NOMO-1 (cell line): ENCODE measurements at regions not wholly inside any gene's neighbourhood (a gene's known extent, or its start where the extent isn't known, plus 50 kb on each side); places are given as distances from the start of the nearest gene placed in this dataset.

Experiments used
- DNase-seq, 2 experiments: peaks; one replicate each; lab custom pipeline; 2025; ENCODE audit not compliant: unreplicated experiment in 2 of 2; lab: John Stamatoyannopoulos, UW

DNA sequence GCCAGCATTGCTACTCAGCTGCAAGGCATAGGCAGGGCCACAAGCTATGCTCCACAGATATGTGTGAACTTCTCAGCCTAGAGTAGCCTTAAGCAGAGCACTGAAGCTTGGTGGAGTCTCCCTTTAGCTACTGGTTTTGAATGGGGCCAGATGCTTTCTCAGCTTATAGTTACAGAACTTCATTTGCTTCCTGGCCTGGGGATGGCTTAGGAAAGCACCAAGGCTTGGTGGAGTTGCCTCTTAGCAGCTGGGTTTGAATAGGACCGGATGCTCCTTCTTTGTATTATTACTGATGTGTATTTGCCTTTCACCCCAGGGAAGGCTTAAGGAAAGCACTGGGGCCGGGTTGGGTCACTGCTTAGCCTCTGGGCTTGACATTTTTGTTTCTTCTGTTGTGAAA is 497.8 kb upstream of the SEMA6A start:
- no peak for DNase-seq

DNA sequence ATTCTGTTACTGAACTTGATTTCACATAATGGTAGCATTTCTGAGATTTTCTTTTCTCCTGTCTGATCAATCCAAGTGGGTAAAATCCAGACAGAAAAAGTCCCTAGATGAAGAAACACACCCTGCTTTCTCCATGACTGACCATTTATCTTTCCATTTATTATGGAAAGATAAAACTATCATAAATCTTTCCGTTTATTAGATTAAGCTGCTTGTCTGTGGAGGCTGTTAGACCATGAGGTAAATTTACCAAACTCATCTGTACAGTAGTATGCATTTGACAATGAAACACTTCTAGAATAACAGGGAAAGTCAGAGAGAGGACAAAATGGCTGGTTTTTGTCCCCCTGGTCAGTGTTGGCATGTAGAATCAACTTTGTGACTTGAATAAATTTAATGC is 491.2 kb upstream of the SEMA6A start:
- DNase-seq = no peak

DNA sequence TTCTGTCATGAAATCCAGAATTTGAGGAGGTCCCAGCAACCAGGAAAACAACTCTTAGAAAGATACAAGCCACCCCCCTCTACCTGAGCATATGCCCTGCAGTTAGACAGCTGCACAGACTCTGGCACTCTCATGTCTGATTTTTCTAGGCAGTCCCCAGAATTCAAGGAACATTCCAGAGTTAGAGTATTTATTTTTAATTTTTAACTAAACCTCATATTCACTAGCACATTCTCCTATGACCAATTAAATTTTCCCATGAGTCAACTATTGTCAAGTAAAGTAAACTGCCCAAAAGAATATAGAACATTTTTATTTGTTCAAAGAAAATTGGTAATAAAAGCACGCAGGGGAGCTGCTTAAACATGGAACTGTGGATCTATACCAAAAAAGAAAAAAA is 490.5 kb upstream of the SEMA6A start:
- DNase-seq = no peak

DNA sequence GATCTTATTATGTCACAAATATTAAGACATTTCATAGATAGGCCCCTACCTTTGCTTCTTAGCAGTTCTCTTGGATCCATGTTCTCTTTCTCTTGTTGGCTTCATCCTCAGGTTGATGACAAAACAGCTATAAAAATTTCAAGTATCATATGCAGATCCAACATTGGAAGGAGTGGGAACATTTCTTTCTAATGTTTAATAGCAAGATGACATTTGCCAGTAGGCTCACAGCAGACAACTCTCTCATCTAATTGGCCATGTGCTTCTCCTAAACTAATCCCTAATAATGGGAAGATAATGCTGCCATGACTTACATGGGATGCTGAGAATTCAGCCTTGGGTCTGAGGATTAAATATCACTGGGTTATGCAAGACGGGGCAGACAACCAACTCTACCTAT is 485.5 kb upstream of the SEMA6A start:
- no peak for DNase-seq

DNA sequence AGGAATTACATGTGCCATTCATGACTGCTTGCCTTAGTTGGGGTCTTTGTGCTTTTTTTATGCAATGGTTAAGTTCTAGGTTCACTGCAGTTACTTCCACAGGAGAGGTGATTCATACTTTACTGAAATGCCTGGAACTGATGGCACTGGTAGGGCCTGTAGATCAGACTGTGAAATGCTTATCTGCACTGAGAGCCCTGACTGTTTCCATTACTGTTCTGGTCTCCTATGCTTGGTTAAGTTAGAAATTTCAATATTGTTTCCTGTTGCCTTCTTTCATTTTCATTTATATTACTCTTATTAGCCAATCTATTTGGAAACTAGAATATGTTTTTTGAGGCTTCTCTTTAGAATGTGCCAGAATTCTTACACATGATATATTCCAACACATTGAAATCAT is 484.1 kb upstream of the SEMA6A start:
- no peak for DNase-seq

DNA sequence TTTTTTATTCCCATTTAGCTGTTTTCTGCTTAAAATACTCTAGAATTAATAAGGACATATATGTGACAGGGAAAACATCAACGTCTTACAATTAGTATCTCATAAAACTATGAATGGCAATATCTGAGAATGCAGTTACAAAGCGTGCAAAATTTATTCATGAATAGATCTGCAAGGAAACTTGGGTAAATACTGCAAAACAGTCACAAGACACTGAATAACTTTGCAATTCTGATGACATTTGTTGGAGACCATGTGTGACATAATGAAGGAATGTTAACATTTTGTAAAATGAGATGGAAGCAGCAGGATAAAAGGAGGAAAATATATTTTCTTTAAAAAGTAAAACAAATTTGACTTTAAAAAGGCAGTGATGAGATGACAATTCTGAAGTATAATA is 480.9 kb upstream of the SEMA6A start:
- DNase-seq = no peak

DNA sequence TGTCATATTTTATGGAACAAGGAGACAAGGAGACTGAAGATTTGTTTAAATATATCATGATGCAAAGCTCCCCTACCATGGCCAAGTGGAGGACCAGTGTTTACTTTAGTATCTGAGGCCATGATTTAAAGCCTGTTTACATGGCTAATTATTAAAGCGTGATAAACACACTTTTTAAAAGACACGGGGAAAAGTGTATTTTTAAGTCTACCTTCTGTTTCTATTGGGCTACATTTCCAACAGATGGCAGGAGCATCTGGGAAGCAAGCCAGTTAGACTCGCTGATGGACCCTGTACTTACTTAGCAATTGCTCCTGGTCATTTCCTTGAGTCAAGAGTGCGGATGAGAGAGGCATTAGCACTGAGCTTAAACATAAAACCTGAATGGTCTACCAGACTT is 480.3 kb upstream of the SEMA6A start:
- DNase-seq = no peak

DNA sequence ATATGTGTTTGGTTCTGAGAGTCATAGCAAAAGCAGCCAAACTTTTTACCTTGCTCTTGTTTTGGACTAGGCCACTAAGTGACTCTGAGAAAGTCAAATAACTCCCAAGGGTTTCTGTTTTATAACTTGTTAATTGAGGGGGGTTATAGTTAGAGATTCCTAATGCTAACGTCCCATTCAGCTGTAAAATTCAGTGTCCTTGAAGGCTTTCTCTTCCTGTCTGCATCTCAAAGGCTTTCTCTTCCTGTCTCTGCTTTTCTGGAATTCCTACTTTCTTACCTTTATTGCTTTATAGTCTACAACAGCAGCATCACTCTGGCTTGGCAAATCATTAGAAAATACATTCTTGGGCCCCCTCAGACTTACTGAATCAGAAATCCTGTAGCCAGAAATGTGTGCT is 479.5 kb upstream of the SEMA6A start:
- no peak for DNase-seq

DNA sequence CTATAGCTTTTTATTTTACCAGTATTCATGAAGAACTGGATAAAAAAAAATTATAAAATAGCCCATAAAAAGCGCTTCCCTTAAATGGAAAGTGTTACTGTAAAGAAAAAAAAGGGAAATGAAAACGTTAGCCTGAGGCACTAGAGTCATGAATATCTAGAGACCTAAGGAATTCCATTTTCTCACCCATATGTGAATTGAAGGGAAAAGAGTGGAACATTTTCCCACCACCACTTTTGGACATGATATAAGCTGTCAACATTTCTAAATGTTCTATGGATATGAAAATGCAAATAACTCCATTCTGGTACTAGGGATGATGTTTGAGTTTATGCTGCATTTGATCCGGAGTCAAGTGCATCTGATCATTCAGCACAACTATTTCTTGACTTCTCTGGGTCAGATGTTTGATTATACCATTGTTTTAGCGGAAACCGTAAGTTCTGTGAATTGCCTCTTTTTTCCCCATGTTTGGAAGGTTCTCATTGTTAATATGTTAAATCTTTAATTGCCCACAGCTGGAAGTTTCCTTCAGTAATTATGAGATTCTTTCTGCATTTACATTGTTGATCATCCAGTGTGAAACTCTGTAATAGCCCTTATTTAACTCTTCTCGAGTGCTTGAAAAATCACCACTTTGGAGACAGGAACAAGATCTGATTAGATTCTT is 467.4 kb upstream of the SEMA6A start:
- no peak for DNase-seq

DNA sequence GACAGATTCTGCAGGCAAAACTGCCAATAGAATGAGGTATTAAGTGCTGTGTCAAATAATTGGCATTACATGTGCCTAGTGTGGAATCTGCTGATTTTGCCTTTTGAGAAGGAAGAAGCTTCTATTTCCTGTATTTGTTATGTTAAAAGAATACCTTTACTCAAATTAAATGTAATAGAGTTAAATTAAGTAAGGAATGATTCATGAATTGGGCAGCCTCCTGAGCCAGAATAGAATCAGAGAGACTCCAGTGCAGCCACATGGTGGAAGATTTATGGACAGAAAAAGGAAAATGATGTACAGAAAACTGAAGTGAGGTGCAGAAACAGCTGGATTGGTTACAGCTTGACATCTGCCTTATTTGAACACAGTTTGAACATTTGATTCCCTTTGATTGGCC is 464.4 kb upstream of the SEMA6A start:
- DNase-seq = no peak

DNA sequence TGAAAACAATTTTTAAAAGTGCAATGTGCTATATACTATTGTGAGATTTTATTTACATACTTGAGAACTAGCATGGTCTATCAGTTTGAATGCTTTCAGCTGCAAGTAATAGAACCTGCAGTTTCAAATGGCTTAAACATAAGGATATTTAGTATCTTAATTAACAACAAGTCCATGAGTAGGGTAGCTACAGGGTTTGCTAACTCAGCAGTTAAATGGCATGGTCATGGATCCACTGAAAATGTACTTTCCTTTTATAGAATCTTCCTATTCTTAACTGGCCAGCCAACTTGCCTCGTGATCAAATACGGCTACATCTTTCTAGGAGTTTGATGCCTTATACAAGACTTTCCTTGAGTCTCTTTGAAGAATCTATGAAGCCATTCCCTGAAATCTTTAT is 452.8 kb upstream of the SEMA6A start:
- no peak for DNase-seq

DNA sequence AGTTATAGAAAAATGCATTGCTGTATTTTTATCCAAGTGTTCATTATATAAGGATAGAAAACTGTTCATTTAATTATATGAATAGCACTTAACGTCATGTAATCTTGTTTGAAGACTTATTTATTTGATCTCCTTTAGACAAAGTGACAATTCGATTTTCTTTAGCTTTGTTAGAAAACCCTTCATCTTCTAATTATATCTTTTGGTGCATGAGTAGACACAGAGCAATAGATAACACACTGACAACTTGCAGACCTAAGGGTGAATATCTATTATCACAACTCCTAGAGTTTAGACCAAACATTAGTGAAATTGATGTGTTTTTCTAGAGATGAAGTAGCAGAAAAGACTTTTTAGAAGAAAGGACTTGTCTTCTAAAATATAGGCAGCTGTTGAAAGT is 446.4 kb upstream of the SEMA6A start:
- DNase-seq = no peak

DNA sequence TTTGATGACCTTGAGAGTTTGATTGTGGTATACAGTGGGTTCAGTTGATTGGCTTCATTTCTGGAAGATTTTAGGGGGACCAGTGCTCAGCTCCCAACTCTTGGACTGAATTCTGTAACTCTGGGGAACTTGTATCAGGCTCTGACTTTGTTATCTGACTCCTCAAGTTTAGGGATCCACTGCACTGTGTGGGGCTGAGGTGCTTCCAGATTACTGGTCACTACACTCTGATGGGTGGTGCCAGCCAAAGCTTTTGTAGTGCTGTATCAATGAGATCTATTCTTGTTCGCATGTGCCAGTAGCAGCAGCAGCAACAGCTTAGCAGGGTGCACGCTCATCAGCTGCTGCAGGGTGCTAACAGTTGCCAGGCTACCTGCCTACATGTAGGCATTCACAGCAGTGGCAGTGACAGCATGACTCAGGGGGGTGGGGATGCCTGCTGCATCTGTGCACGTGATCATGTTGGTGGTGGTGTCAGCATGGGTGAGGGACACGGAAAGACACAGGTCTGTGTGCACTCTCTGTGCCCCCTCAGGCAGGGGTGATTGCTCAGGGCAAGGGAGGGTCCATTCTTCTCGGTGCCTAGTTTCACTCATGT is 438.8 kb upstream of the SEMA6A start:
- DNase-seq = no peak

DNA sequence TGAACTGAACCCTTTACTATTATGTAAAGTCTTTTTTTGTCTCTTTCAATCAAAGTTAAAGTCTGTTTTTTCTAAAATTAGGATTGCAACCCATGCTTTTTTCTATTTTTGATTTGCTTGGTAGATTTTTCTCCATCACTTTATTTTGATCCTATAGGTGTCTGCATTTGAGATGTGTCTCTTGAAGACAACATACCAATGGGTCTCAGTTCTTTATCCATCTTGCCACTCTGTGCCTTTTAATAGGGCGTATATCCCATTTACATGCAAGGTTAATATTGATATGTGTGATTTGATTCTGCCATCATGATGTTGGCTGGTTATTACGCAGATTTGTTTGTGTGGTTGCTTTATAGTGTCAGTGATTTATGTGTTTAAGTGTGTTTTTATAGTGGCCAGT is 436.0 kb upstream of the SEMA6A start:
- DNase-seq = no peak

DNA sequence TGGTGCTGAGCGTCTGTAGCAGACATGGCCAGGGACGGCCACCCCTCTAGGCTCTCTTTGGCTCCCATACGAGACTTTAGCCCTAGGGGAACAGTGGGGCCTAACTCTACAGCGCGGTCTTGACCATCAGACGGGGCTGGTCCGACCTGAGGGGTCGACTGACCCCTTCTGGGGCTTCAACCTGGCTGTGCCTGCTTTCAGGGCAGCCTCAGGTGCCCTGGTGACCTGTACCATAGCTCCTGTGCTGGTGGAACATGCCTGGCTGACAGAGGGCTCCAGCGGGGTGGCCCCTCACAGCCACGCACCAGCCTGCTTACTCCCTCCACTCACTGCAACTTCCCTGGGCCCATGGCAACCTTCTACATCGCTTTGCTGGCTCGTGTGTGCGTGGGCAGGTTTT is 423.4 kb upstream of the SEMA6A start:
- no peak for DNase-seq

DNA sequence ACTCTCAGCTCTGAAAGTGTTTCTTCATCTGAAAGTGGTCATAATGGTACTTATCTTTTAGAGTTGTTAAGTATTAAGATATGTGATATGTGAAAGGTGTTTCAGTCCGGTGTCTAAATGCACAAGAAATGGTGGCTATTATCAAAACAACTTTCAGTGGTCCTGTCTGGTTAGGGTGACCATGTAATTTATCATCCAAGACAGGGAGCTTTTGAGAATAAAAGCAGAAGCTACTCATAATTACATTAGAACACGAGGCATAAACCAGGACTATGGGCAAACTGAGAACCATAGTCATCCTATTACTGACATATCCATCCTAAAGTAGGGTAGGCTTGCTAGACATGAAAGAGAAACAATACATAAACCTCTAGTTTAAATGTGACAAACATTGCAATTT is 418.1 kb upstream of the SEMA6A start:
- DNase-seq = no peak

DNA sequence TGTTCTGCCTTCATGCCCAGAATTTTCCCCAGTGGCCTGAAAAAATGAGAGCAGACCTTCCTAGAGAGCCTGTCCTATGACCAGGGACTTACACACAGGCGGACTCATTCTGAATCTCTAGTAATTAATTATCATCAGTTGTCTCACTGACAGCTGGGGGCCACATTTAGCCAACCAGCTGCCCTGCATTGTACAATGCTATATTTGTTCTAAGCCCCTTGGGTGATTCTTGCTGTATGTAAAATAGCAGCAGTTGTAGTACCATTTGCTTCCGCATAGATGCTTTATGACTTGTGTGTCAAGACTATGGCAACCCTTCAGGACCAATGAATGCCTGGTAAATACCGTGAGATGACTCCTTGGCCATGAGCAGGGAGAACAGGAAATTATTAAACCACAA is 415.4 kb upstream of the SEMA6A start:
- no peak for DNase-seq

DNA sequence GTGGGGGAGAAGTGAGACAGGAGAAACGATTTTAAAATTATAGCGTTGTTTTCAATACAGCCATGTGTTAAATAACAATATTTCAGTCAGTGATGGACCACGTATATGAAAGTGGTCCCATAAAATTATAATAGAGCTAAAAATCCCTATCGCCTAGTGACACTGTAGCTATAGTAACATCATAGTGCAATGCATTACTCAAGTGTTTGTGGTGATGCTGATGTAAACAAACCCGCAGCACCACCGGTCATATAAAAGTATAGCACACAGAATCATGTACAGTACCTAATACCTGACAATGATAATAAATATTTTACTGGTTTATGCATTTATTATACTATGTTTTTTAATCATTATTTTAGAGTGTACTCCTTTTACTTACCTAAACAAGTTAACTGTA is 407.4 kb upstream of the SEMA6A start:
- no peak for DNase-seq

DNA sequence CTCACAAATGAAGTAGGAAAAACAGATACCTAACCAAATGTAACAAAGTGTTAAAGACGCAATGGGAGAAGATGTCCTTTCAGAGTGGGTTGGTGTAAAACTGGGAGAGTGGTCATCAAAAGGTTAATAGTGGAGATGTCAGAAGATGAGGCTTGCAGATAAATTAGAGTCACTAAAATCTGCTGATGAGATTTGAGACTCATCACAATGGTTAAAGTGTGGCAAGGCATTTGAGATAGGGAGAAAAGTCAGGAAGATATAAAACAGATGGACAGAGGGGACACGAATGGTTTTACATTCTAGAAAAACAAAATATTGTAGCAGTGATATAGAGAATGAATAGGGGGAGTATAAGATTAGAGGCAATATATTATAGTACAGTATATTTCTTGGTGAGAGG is 406.0 kb upstream of the SEMA6A start:
- DNase-seq = no peak

DNA sequence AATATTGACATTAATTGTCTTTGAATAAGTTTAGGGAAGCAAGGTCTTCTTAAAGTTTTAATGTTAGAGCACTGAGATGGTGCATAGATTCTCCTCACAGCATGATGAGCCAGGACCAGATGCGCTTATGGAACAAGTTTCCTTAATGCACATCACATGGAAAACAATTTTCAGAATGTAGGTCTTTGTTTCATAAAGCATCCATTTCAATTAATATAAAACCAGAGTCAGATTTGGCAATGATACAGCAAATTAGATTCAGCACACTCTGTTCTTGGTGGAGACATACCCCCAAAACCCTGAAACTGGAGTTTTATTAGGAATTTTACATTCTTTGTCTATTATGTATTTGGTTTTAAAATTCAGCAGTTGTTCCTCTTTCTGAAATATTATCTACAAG is 402.1 kb upstream of the SEMA6A start:
- DNase-seq = no peak

DNA sequence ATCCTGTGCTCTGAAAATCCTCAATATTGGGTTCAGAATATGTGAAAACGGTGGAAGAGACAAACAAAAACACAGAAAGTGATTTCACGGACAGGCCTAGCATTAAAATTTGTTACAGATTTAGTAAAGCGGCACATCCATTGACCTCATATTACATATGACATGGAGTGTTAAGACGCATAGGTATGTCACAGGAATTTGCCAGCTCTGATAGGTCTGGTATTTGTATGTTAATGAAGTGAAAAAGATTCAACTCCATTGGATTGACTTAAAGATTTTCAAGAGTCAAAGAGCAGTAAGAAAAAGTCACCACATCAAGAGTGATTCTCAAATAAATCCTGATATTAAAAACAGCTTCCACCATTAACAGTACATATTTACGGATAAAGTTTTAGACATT is 396.5 kb upstream of the SEMA6A start:
- DNase-seq = no peak

DNA sequence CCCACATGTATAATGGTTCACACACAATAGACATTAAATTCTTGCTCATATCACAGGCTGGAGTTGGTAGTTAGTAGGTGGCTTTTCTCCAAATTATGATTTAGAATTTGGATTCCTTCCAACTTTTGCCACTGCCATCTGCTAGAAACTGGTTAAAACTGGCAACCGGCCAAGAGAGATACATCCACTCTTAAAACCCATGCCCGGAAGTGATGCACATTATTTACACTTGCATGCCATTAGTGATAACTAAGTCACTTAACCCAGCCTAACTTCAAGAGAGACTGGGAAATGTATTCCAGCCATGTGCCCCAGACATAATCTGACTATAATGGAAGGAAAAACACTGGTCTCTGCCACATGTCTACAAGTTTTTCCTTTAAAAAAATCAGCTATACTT is 395.7 kb upstream of the SEMA6A start:
- DNase-seq = no peak

DNA sequence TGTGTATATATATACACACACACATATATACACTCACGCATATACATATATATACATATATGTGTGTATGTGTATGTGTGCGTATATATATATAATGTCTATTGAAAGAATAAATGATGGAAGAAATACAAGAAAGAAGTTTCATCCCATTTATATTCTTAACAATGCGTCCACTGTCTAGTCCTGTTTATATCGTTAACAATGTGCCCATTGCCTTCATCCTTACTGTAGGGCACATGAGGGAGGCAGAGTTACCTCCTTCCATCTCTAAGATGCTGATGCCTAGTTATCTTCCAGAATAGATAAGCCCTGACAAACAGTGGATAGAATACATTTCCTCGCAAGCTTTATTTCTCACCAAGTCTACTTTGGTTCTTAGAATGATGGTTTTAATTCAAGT is 389.8 kb upstream of the SEMA6A start:
- DNase-seq = no peak
